CD14-positive monocyte (primary cell): ENCODE measurements at regions not wholly inside any gene's neighbourhood (a gene's known extent, or its start where the extent isn't known, plus 50 kb on each side); places are given as distances from the start of the nearest gene placed in this dataset.

ENCODE experiments used
- DNase-seq, 3 donors: peaks; one replicate each; pipeline ENCODE4 v3.0.0-alpha.2; 2011 to 2022
- H2AFZ ChIP-seq: 2 replicates; pipeline ENCODE4 v1.6.0; 2012; ENCODE audit warnings: mild to moderate bottlenecking, low read depth, low read length, inconsistent platforms; ENCODE audit not compliant: insufficient read depth, poor library complexity, severe bottlenecking
- H3K27ac ChIP-seq, 2 donors: 1 replicate in 1 of 2; 2 replicates in 1 of 2; pipeline ENCODE4 v1.5.1; 2012 to 2013; ENCODE audit warnings: low read length in 2 of 2, control low read depth in 1 of 2, inconsistent platforms in 1 of 2, low read depth in 1 of 2, mild to moderate bottlenecking in 1 of 2
- H3K27me3 ChIP-seq, 2 donors: one replicate each; pipeline versions ENCODE4 v1.6.0 to v1.6.1; 2011 to 2013; ENCODE audit warnings: low read length in 2 of 2; ENCODE audit not compliant: control insufficient read depth in 2 of 2, insufficient read depth in 2 of 2
- H3K36me3 ChIP-seq, 2 donors: replicated peaks in 1 of 2; 1 replicate in 1 of 2; 2 replicates in 1 of 2; pipeline versions ENCODE4 v1.5.1 to v1.6.1; 2012 to 2013; ENCODE audit warnings: low read length in 2 of 2, control low read depth in 1 of 2, inconsistent platforms in 1 of 2, mild to moderate bottlenecking in 1 of 2; ENCODE audit not compliant: insufficient read depth in 2 of 2, control insufficient read depth in 1 of 2
- H3K4me1 ChIP-seq, 2 donors: 1 replicate in 1 of 2; 2 replicates in 1 of 2; pipeline versions ENCODE4 v1.5.1 to v1.6.1; 2012 to 2013; ENCODE audit warnings: low read length in 2 of 2, control low read depth in 1 of 2, inconsistent platforms in 1 of 2, mild to moderate bottlenecking in 1 of 2, moderate library complexity in 1 of 2; ENCODE audit not compliant: insufficient read depth in 2 of 2, control insufficient read depth in 1 of 2
- H3K4me2 ChIP-seq: replicated peaks from 2 replicates; pipeline ENCODE3; 2012; ENCODE audit warnings: low read length, moderate library complexity, mild to moderate bottlenecking; ENCODE audit not compliant: poor library complexity, severe bottlenecking; ENCODE audit errors: extremely low read depth
- H3K4me3 ChIP-seq, 3 experiments: fragments of 200-600 bp in 1 of 3; sonication (generic) in 1 of 3; replicated peaks in 1 of 3; 1 replicate in 2 of 3; 2 replicates in 1 of 3; pipeline ENCODE4 v1.5.1; 2011 to 2013; ENCODE audit warnings: low read length in 3 of 3, mild to moderate bottlenecking in 3 of 3, control low read depth in 2 of 3, low read depth in 2 of 3, inconsistent platforms in 1 of 3, moderate library complexity in 1 of 3
- H3K79me2 ChIP-seq: 2 replicates; pipeline ENCODE4 v1.6.0; 2012; ENCODE audit warnings: mild to moderate bottlenecking, control low read depth, inconsistent platforms, low read length, moderate library complexity; ENCODE audit not compliant: insufficient read depth
- H3K9ac ChIP-seq: 2 replicates; pipeline ENCODE4 v1.6.0; 2017; ENCODE audit warnings: low read length, mild to moderate bottlenecking; ENCODE audit not compliant: insufficient read depth, poor library complexity, severe bottlenecking
- H3K9me3 ChIP-seq, 2 donors: replicated peaks in 1 of 2; 1 replicate in 1 of 2; 2 replicates in 1 of 2; pipeline versions ENCODE4 v1.5.1 to v1.6.1; 2012 to 2013; ENCODE audit warnings: low read length in 2 of 2, control low read depth in 1 of 2; ENCODE audit not compliant: control insufficient read depth in 1 of 2, insufficient read depth in 1 of 2
- H4K20me1 ChIP-seq: 2 replicates; pipeline ENCODE4 v1.6.0; 2012; ENCODE audit warnings: mild to moderate bottlenecking, low read length, control low read depth, moderate library complexity; ENCODE audit not compliant: insufficient read depth
- H3K27ac Mint-ChIP-seq, 7 donors: one replicate each; pipeline ENCODE4 v1.8.0; 2020; ENCODE audit warnings: mild to moderate bottlenecking in 7 of 7, mixed read lengths in 7 of 7, moderate library complexity in 6 of 7, inconsistent platforms in 2 of 7
- H3K27me3 Mint-ChIP-seq, 3 donors: one replicate each; pipeline ENCODE4 v1.8.0; 2021 to 2022; ENCODE audit warnings: low read depth in 3 of 3, mild to moderate bottlenecking in 3 of 3, mixed read lengths in 3 of 3, moderate library complexity in 3 of 3, inconsistent platforms in 1 of 3
- H3K36me3 Mint-ChIP-seq, 2 donors: one replicate each; pipeline ENCODE4 v1.8.0; 2020; ENCODE audit warnings: mixed read lengths in 2 of 2, inconsistent platforms in 1 of 2, mild to moderate bottlenecking in 1 of 2
- H3K4me1 Mint-ChIP-seq: one replicate; pipeline ENCODE4 v1.8.0; 2020; ENCODE audit warnings: mild to moderate bottlenecking, mixed read lengths
- H3K4me3 Mint-ChIP-seq, 2 donors: one replicate each; pipeline ENCODE4 v1.8.0; 2020; ENCODE audit warnings: mild to moderate bottlenecking in 2 of 2, mixed read lengths in 2 of 2, moderate library complexity in 1 of 2
- H3K9me3 Mint-ChIP-seq, 7 donors: one replicate each; pipeline ENCODE4 v1.8.0; 2020 to 2022; ENCODE audit warnings: mixed read lengths in 7 of 7, mild to moderate bottlenecking in 6 of 7, moderate library complexity in 6 of 7, inconsistent platforms in 2 of 7
- CTCF ChIP-seq: fragments of 200-600 bp; IDR thresholded peaks from one replicate; pipeline ENCODE4 v1.8.0; 2022; ENCODE audit warnings: antibody characterized with exemption, mild to moderate bottlenecking
- WGBS: methylation state at CpG from one replicate; pipeline ENCODE4 v1.1.5; 2013; ENCODE audit warnings: missing lambda C conversion rate; ENCODE audit not compliant: insufficient coverage; 5-methylcytosine and 5-hydroxymethylcytosine counted together
- intact Hi-C, 2 donors: fragments of 100-400 bp; cut with micrococcal nuclease; formaldehyde crosslinking; loops; one replicate each; pipeline versions ENCODE4 v1.15.0 to v1.15.1; 2023

- intact Hi-C loops = loop anchor here (5.0 to 10.0 kb wide), 2 partner anchors 45 to 48 kb away; no protein-coding TSS in a partner anchor
- Mint-ChIP-seq H3K27ac (peak overlapping the region in 2 of 7 donors; percentile 65 to 81), H3K4me1 (peaks cover 52% of the 10 kb centered on the region), H3K4me3 (peak overlapping the region; percentile 54 to 88), H3K9me3 (peaks cover 5 to 31% (median 18%) of the 10 kb centered on the region in 7 donors), H3K27me3 (peaks cover 53 to 64% (median 61%) of the 10 kb centered on the region in 3 donors), H3K36me3 (peaks cover 5% of the 10 kb centered on the region in 2 donors)
- H3K9ac ChIP-seq = peak overlapping the region; percentile 40
- H2AFZ ChIP-seq = peak overlapping the region; percentile 70
- H3K36me3 ChIP-seq = no peaks in the 10 kb centered on the region
- 19% methylated on average over 8 of the region's 25 CpGs for WGBS
- no peaks in the 10 kb centered on the region for H4K20me1 ChIP-seq
- no peak for TF ChIP-seq CTCF
- H3K9me3 ChIP-seq = peaks cover 5 to 29% of the 10 kb centered on the region in 2 donors
- H3K79me2 ChIP-seq = no peaks in the 10 kb centered on the region
- peaks cover 39 to 51% of the 10 kb centered on the region in 2 donors for H3K27me3 ChIP-seq
- peak overlapping the region in 2 of 3 experiments; percentile 28 to 72 for H3K4me3 ChIP-seq
- peak overlapping the region; percentile 80 for H3K4me2 ChIP-seq
- H3K27ac ChIP-seq = no peak overlapping the region
- H3K4me1 ChIP-seq = peaks cover 51 to 69% of the 10 kb centered on the region in 2 donors
- DNase-seq = peak in 1 of 3 donors; percentile 26
Measured at GRCh38 chr9:121599872-121600585, 51.4 kb upstream of the DAB2IP start.

GRCh38 chr9:121601194-121601593, 50.2 kb upstream of the DAB2IP start:
- intact Hi-C loops = loop anchor here (5.0 to 10.0 kb wide), 2 partner anchors 46 to 49 kb away; no protein-coding TSS in a partner anchor

More at GRCh38 chr9:121601194-121601593, 50.2 kb upstream of the DAB2IP start:
- WGBS = 0% methylated on average over 1 of the region's 3 CpGs
- H3K27ac Mint-ChIP-seq = peak overlapping the region in 6 of 7 donors; percentile 43 to 85 (median 79)
- peak overlapping the region; percentile 55 for H3K4me2 ChIP-seq
- peaks cover 39 to 43% of the 10 kb centered on the region in 2 donors for H3K27me3 ChIP-seq
- TF ChIP-seq CTCF = no peak
- peaks cover 52% of the 10 kb centered on the region for H3K4me1 Mint-ChIP-seq
- H3K9me3 Mint-ChIP-seq = peaks cover 5 to 29% (median 18%) of the 10 kb centered on the region in 7 donors
- no peak overlapping the region for H3K9ac ChIP-seq
- peak overlapping the region in 1 of 3 experiments; percentile 47 for H3K4me3 ChIP-seq
- H3K4me1 ChIP-seq = peaks cover 51 to 69% of the 10 kb centered on the region in 2 donors
- H3K27ac ChIP-seq = no peak overlapping the region
- H4K20me1 ChIP-seq = no peaks in the 10 kb centered on the region
- DNase-seq = peak; percentile 78 to 98 (median 94)
- H3K36me3 ChIP-seq = no peaks in the 10 kb centered on the region
- H3K36me3 Mint-ChIP-seq = peaks cover 5% of the 10 kb centered on the region in 2 donors
- peak overlapping the region in 1 of 2 donors; percentile 76 for H3K4me3 Mint-ChIP-seq
- H3K9me3 ChIP-seq = peaks cover 5 to 29% of the 10 kb centered on the region in 2 donors
- H2AFZ ChIP-seq = no peak overlapping the region
- peaks cover 43 to 55% (median 52%) of the 10 kb centered on the region in 3 donors for H3K27me3 Mint-ChIP-seq
- no peaks in the 10 kb centered on the region for H3K79me2 ChIP-seq
